AG04449 (cell line): ENCODE measurements at regions not wholly inside any gene's neighbourhood (a gene's known extent, or its start where the extent isn't known, plus 50 kb on each side); places are given as distances from the start of the nearest gene placed in this dataset.

Experiments
- CTCF ChIA-PET: fragments of 350-600 bp; formaldehyde crosslinking; extraction: SDS; loops from one replicate; lab custom pipeline; 2021; ENCODE audit warnings: antibody characterized with exemption; lab: Yijun Ruan, JAX
- POLR2A ChIA-PET: fragments of 400-600, 350-600 bp; formaldehyde crosslinking; extraction: SDS; loops from one replicate; lab custom pipeline; 2020; ENCODE audit warnings: antibody characterized with exemption, inconsistent platforms; lab: Yijun Ruan, JAX
- DNase-seq: peaks from one replicate; pipeline ENCODE4 v3.0.0-alpha.2; 2010; ENCODE audit warnings: low read depth, low spot score
- H3K4me3 ChIP-seq: 2 replicates; pipeline ENCODE4 v1.5.1; 2011; ENCODE audit warnings: low read depth, mild to moderate bottlenecking, control low read depth, low read length
- CTCF ChIP-seq: IDR thresholded peaks from one replicate; pipeline ENCODE4 v1.5.1; 2011; ENCODE audit warnings: mild to moderate bottlenecking, moderate library complexity, low read length, control low read depth, inconsistent platforms; ENCODE audit not compliant: insufficient read depth; ENCODE audit errors: missing control alignments

DNA sequence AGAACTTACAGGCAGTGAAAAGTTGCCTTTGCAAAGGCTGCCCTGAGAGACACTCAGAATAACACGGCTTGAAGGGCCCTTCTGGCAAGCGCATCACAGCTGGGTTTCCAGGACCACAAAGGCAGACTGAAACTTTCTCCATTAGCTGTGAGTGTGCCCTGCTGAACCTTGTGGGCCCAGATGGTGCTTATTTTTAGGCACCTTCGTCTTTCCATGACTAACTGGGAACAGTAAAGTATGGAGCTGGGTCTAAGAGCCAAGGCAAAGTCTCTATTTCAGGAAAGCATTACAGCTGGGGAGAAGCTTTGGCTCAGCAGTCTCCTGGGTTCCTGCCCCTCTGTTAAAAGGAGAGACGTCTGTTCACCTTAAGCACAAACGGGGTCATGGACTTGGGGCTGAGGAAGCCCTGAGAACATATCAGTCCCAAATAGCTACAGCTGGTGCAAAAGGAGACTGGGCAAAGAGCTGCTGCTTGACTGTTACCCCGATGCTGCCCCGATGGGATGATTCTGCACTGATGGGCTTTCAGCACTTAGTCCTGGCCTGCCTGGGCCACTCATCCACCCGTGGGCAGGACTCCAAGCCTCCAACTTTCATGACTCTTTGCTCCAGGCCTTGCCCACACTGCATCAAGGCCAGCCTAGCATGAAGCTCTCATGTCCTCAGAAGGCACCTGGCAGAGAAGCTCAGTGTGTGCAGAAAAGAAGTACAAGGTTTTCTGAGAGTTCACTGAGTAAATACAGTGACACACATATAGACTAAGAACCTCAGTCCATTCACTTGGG, 248.3 kb downstream of the PHLDA1 start:
- CTCF ChIA-PET: interaction anchor here (0.6 to 2.1 kb wide), 5 partner anchors 7 to 255 kb away, joined by 3 to 5 read pairs (median 3); no protein-coding TSS in a partner anchor
- no peak overlapping the region for H3K4me3 ChIP-seq
- TF ChIP-seq CTCF: no peak
- no peak for DNase-seq
- POLR2A ChIA-PET: interaction anchor here (0.7 kb wide), 1 partner anchor 248 kb away, joined by 3 read pairs; the partner anchor contains the start of gene PHLDA1

DNA sequence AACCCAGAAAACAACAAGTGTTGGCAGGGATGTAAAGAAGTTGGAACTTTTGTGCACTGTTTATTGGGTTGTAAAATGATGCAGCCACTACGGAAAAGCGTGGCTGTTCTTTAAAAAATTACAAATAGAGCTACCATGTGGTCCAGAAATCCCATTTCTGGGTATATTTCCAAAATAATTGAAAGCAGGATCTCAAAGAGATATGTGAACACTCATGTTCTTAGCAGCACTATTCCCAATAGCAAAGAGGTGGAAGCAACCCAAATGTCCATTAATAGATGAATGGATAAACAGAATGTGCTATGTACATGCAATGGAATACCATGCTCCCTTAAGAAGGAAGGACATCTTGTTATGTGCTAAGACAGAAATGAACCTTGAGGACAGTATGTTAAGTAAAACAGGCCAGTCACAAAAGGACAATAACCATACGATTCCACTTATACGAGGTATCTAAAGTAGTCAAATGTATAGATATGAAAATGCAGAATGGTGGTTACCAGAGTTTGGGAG, 249.5 kb downstream of the PHLDA1 start:
- TF ChIP-seq CTCF: no peak

DNA sequence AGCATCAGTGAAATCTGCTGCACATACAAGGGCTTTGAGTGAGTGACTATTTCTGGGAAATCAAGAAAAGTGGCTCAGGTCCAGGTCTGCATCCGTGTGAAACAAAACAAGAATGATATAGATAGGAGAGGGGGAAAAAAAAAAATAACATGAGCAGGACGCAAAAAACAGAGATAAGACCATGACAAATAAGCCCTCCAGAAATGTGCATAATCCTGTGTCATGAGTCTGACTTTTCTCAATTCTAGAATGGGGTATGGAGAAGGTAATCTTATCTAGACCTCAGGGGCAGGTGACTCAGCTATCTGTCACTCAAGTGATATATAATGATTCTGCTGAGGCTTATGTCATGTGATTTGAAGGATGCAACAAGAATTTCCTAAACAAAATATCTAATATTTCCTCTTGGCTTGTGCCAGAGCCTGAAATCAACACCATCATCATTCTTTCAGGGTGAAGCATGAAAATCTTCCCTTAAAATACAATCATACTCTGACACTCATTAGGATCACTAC, 250.0 kb downstream of the PHLDA1 start:
- no peak overlapping the region for H3K4me3 ChIP-seq
- DNase-seq: no peak
- TF ChIP-seq CTCF: no peak
- ChIA-PET POLR2A (interaction anchor here (0.6 to 1.1 kb wide), 4 partner anchors 11 to 270 kb away, joined by 3 read pairs; partner anchors contain the start of genes KRR1 and PHLDA1), CTCF (interaction anchor here (1.4 kb wide), 2 partner anchors 8 to 255 kb away, joined by 4 read pairs; no protein-coding TSS in a partner anchor)

More for the DNA sequence above, 249.5 kb downstream of the PHLDA1 start:
- H3K4me3 ChIP-seq: no peak overlapping the region
- DNase-seq: no peak
- ChIA-PET POLR2A (no interaction called here), CTCF (interaction anchor here (1.0 to 1.4 kb wide), 4 partner anchors 8 to 255 kb away, joined by 3 to 4 read pairs (median 4); no protein-coding TSS in a partner anchor)

GRCh38 chr12:75779891-75780496, 251.6 kb downstream of the PHLDA1 start:
- CTCF ChIA-PET: no interaction called here
- DNase-seq: no peak
- no peak for TF ChIP-seq CTCF
- H3K4me3 ChIP-seq: no peak overlapping the region
- POLR2A ChIA-PET: interaction anchor here (1.1 kb wide), 1 partner anchor 251 kb away, joined by 3 read pairs; the partner anchor contains the start of gene PHLDA1

- POLR2A ChIA-PET: no interaction called here
Measured at GRCh38 chr12:75774261-75775052, 257.1 kb downstream of the PHLDA1 start.

More at GRCh38 chr12:75774261-75775052, 257.1 kb downstream of the PHLDA1 start:
- H3K4me3 ChIP-seq: no peak overlapping the region
- CTCF ChIA-PET: no interaction called here
- TF ChIP-seq CTCF: no peak
- DNase-seq: no peak
